SK-N-SH (cell line): ENCODE measurements at regions not wholly inside any gene's neighbourhood (a gene's known extent, or its start where the extent isn't known, plus 50 kb on each side); places are given as distances from the start of the nearest gene placed in this dataset.

Source experiments
- CTCF ChIA-PET: fragments of 300-600, 350-600 bp; formaldehyde crosslinking; extraction: SDS; loops from one replicate; lab custom pipeline; 2021; lab: Yijun Ruan, JAX
- POLR2A ChIA-PET: fragments of 350-600 bp; sonication (Branson Sonifier 250); formaldehyde crosslinking; extraction: SDS; loops from one replicate; lab custom pipeline; 2020; ENCODE audit warnings: antibody characterized with exemption, inconsistent platforms; lab: Yijun Ruan, JAX
- DNase-seq: peaks from one replicate; pipeline ENCODE4 v3.0.0; 2012
- H2AFZ ChIP-seq: fragments of 200-600 bp; sonication (generic); 2 replicates; pipeline ENCODE4 v1.8.1; 2016; ENCODE audit warnings: antibody characterized with exemption, mild to moderate bottlenecking, low read depth
- H3F3A ChIP-seq: fragments of 200-600 bp; sonication (generic); replicated peaks from 2 replicates; pipeline ENCODE3; 2016; ENCODE audit warnings: antibody characterized with exemption, mild to moderate bottlenecking; ENCODE audit not compliant: insufficient read depth
- H3K27ac ChIP-seq, 2 experiments: fragments of 200-500 bp in 1 of 2; fragments of 200-600 bp in 1 of 2; sonication (Bioruptor generic) in 1 of 2; sonication (generic), shearing (Covaris generic) in 1 of 2; 2 replicates each; pipeline versions ENCODE4 v1.5.1 to v1.6.1; 2014 to 2016; ENCODE audit warnings: low read depth in 2 of 2, inconsistent platforms in 1 of 2, low read length in 1 of 2, mild to moderate bottlenecking in 1 of 2, mixed read lengths in 1 of 2
- H3K27me3 ChIP-seq: fragments of 200-600 bp; sonication (generic), shearing (Covaris generic); 2 replicates; pipeline ENCODE4 v1.6.1; 2016; ENCODE audit warnings: mixed run types; ENCODE audit not compliant: insufficient read depth
- H3K36me3 ChIP-seq, 2 experiments: fragments of 200-500 bp in 1 of 2; fragments of 200-600 bp in 1 of 2; sonication (Bioruptor generic) in 1 of 2; sonication (generic) in 1 of 2; replicated peaks in 1 of 2; 2 replicates each; pipeline versions ENCODE3 to v1.5.1; 2014 to 2016; ENCODE audit warnings: low read length in 1 of 2, mild to moderate bottlenecking in 1 of 2; ENCODE audit not compliant: insufficient read depth in 2 of 2, control insufficient read depth in 1 of 2
- H3K4me1 ChIP-seq, 2 experiments: fragments of 200-500 bp in 1 of 2; fragments of 200-600 bp in 1 of 2; sonication (Bioruptor generic) in 1 of 2; sonication (generic), shearing (Covaris generic) in 1 of 2; 2 replicates each; pipeline versions ENCODE4 v1.5.1 to v1.6.1; 2014 to 2016; ENCODE audit warnings: low read depth in 1 of 2, low read length in 1 of 2, mixed run types in 1 of 2; ENCODE audit not compliant: insufficient read depth in 2 of 2, control insufficient read depth in 1 of 2
- H3K4me2 ChIP-seq: fragments of 200-600 bp; sonication (generic), shearing (Covaris generic); 2 replicates; pipeline ENCODE4 v1.6.1; 2017; ENCODE audit warnings: mixed run types
- H3K4me3 ChIP-seq, 2 experiments: fragments of 200-500 bp in 1 of 2; fragments of 200-600 bp in 1 of 2; sonication (Bioruptor generic) in 1 of 2; sonication (generic), shearing (Covaris generic) in 1 of 2; 2 replicates each; pipeline versions ENCODE4 v1.5.1 to v1.8.1; 2014 to 2016; ENCODE audit warnings: low read depth in 2 of 2, inconsistent platforms in 1 of 2, low read length in 1 of 2, mild to moderate bottlenecking in 1 of 2, mixed read lengths in 1 of 2, moderate library complexity in 1 of 2
- H3K79me2 ChIP-seq: fragments of 200-600 bp; sonication (generic); 2 replicates; pipeline ENCODE4 v1.8.1; 2017; ENCODE audit warnings: mild to moderate bottlenecking; ENCODE audit not compliant: insufficient read depth
- H3K9ac ChIP-seq: fragments of 200-600 bp; sonication (generic); 2 replicates; pipeline ENCODE4 v1.6.1; 2017; ENCODE audit warnings: mixed run types
- H3K9me2 ChIP-seq: fragments of 200-600 bp; sonication (generic); 2 replicates; pipeline ENCODE4 v1.6.1; 2017; ENCODE audit warnings: mixed run types
- H3K9me3 ChIP-seq: fragments of 200-600 bp; sonication (generic); 2 replicates; pipeline ENCODE4 v1.6.1; 2017; ENCODE audit warnings: mixed run types, mild to moderate bottlenecking, moderate library complexity
- H4K20me1 ChIP-seq: fragments of 200-600 bp; sonication (generic); 2 replicates; pipeline ENCODE4 v1.6.1; 2017; ENCODE audit warnings: mild to moderate bottlenecking, mixed run types; ENCODE audit not compliant: insufficient read depth
- CHD2 ChIP-seq: fragments of 150-350 bp; IDR thresholded peaks from 2 replicates; pipeline ENCODE4 v1.6.1; 2018; ENCODE audit warnings: low read length; ENCODE audit not compliant: partially characterized antibody
- EP300 ChIP-seq, 2 experiments: IDR thresholded peaks; 2 replicates each; pipeline versions ENCODE4 v1.4.0 to v1.6.1; 2012; ENCODE audit warnings: borderline replicate concordance in 1 of 2, low read depth in 1 of 2, low read length in 1 of 2
- EZH2phosphoT487 ChIP-seq: fragments of 200-600 bp; sonication (generic); IDR thresholded peaks from 2 replicates; pipeline ENCODE4 v1.6.1; 2017; ENCODE audit warnings: low read depth, mixed run types, mild to moderate bottlenecking, antibody characterized with exemption, moderate library complexity, borderline replicate concordance
- FOXM1 ChIP-seq: IDR thresholded peaks from 2 replicates; pipeline ENCODE4 v1.4.0; 2012; ENCODE audit warnings: low read depth, mild to moderate bottlenecking
- MXI1 ChIP-seq: IDR thresholded peaks from 2 replicates; pipeline ENCODE4 v1.6.1; 2012; ENCODE audit warnings: mild to moderate bottlenecking, low read depth, low read length, improper control_type of control experiment
- RAD21 ChIP-seq: IDR thresholded peaks from 2 replicates; pipeline ENCODE4 v1.6.1; 2012; ENCODE audit warnings: mild to moderate bottlenecking, low read length
- RCOR1 ChIP-seq: fragments of 150-350 bp; IDR thresholded peaks from 2 replicates; pipeline ENCODE4 v1.6.1; 2017; ENCODE audit warnings: antibody characterized with exemption, low read length
- RXRA ChIP-seq: IDR thresholded peaks from 2 replicates; pipeline ENCODE4 v1.4.0; 2012; ENCODE audit warnings: low read depth, mild to moderate bottlenecking, borderline replicate concordance
- SMC3 ChIP-seq: IDR thresholded peaks from 2 replicates; pipeline ENCODE4 v1.6.1; 2012; ENCODE audit warnings: low read depth, low read length, improper control_type of control experiment
- TAF1 ChIP-seq: IDR thresholded peaks from 2 replicates; pipeline ENCODE4 v1.6.1; 2012; ENCODE audit warnings: low read depth, mild to moderate bottlenecking, low read length, moderate library complexity, borderline replicate concordance
- TEAD4 ChIP-seq: IDR thresholded peaks from 2 replicates; pipeline ENCODE4 v1.4.0; 2012; ENCODE audit warnings: mild to moderate bottlenecking, borderline replicate concordance; ENCODE audit not compliant: insufficient read depth
- WGBS: methylation state at CpG from one replicate; pipeline ENCODE4 v1.1.6; 2017; ENCODE audit warnings: low lambda C conversion rate; 5-methylcytosine and 5-hydroxymethylcytosine counted together
- TF ChIP-seq, protein P1 (sequence below): IDR thresholded peaks from 2 replicates; pipeline ENCODE4 v1.4.0; 2012; ENCODE audit warnings: low read depth, borderline replicate concordance
- TF ChIP-seq, protein P2 (sequence below): fragments of 200-600 bp; sonication (generic); IDR thresholded peaks from 2 replicates; pipeline ENCODE4 v1.6.1; 2017; ENCODE audit warnings: antibody characterized with exemption, mild to moderate bottlenecking, moderate library complexity
- TF ChIP-seq, protein P3 (sequence below): fragments of 150-350 bp; IDR thresholded peaks from 2 replicates; pipeline ENCODE4 v1.6.1; 2017; ENCODE audit warnings: antibody characterized with exemption, low read length, low read depth, borderline replicate concordance
- TF ChIP-seq, protein P4 (sequence below): IDR thresholded peaks from 2 replicates; pipeline ENCODE4; 2012

DNA sequence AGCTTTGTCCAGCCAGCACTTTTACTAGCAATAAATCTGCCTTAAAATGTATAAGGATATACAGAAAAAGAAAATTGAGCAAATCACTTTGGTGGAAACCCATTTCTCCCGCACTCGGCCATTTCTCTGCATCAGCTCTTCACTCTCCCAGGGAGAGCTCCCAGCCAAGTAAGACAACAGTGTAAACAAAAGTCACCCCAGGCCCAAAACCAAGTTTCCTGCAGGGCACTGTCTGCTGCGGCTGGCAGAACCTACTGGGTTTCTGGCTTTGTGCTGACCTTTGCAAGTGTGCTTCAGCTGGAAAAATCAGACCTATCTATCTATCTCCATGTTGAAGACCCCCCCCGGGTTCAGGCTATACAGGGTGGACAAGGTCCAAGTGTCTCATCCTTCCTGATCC, 476.7 kb upstream of the CAMK1G start:
- H4K20me1 ChIP-seq: no peaks in the 10 kb centered on the region
- WGBS: 85% methylated on average over 4 of the region's 4 CpGs
- H3K4me1 ChIP-seq: peaks cover 12 to 29% of the 10 kb centered on the region in 2 experiments; a peak in 3 of 4 replicates
- ChIA-PET POLR2A (no interaction called here), CTCF (interaction anchor here (1.3 to 1.8 kb wide), 2 partner anchors 9 to 15 kb away, joined by 6 to 7 read pairs; no protein-coding TSS in a partner anchor)
- no peaks in the 10 kb centered on the region for H3K79me2 ChIP-seq
- H3K27me3 ChIP-seq: no peaks in the 10 kb centered on the region
- no peaks in the 10 kb centered on the region for H3K9me3 ChIP-seq
- no peak overlapping the region for H3K4me3 ChIP-seq
- H3K36me3 ChIP-seq: no peaks in the 10 kb centered on the region
- DNase-seq: no peak
- H3K9me2 ChIP-seq: no peaks in the 10 kb centered on the region
- H3F3A ChIP-seq: peaks cover 14% of the 10 kb centered on the region
- 0 out of 2 replicates have a peak overlapping the region, but pooled peaks have one; percentile 51 for H3K4me2 ChIP-seq
- H3K9ac ChIP-seq: no peak overlapping the region
- H2AFZ ChIP-seq: peak overlapping the region; percentile 61; the same call in 1 of the 2 replicates
- TF ChIP-seq TEAD4: no peak
- no peak for TF ChIP-seq CHD2
- TF ChIP-seq, protein P1, sequence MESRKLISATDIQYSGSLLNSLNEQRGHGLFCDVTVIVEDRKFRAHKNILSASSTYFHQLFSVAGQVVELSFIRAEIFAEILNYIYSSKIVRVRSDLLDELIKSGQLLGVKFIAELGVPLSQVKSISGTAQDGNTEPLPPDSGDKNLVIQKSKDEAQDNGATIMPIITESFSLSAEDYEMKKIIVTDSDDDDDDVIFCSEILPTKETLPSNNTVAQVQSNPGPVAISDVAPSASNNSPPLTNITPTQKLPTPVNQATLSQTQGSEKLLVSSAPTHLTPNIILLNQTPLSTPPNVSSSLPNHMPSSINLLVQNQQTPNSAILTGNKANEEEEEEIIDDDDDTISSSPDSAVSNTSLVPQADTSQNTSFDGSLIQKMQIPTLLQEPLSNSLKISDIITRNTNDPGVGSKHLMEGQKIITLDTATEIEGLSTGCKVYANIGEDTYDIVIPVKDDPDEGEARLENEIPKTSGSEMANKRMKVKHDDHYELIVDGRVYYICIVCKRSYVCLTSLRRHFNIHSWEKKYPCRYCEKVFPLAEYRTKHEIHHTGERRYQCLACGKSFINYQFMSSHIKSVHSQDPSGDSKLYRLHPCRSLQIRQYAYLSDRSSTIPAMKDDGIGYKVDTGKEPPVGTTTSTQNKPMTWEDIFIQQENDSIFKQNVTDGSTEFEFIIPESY: no peak
- no peak for TF ChIP-seq TAF1
- TF ChIP-seq EZH2phosphoT487: no peak
- no peak for TF ChIP-seq RCOR1
- no peak for TF ChIP-seq EP300 (IDR thresholded peaks at IDR 0.05; ENCODE audit: borderline replicate concordance in 1 of 2, low read depth in 1 of 2, low read length in 1 of 2)
- no peak for TF ChIP-seq MXI1
- TF ChIP-seq, protein P2, sequence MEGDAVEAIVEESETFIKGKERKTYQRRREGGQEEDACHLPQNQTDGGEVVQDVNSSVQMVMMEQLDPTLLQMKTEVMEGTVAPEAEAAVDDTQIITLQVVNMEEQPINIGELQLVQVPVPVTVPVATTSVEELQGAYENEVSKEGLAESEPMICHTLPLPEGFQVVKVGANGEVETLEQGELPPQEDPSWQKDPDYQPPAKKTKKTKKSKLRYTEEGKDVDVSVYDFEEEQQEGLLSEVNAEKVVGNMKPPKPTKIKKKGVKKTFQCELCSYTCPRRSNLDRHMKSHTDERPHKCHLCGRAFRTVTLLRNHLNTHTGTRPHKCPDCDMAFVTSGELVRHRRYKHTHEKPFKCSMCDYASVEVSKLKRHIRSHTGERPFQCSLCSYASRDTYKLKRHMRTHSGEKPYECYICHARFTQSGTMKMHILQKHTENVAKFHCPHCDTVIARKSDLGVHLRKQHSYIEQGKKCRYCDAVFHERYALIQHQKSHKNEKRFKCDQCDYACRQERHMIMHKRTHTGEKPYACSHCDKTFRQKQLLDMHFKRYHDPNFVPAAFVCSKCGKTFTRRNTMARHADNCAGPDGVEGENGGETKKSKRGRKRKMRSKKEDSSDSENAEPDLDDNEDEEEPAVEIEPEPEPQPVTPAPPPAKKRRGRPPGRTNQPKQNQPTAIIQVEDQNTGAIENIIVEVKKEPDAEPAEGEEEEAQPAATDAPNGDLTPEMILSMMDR: no peak
- no peak for TF ChIP-seq FOXM1
- peak overlapping the region; percentile 72 to 85; a peak in 3 of 4 replicates for H3K27ac ChIP-seq

DNA sequence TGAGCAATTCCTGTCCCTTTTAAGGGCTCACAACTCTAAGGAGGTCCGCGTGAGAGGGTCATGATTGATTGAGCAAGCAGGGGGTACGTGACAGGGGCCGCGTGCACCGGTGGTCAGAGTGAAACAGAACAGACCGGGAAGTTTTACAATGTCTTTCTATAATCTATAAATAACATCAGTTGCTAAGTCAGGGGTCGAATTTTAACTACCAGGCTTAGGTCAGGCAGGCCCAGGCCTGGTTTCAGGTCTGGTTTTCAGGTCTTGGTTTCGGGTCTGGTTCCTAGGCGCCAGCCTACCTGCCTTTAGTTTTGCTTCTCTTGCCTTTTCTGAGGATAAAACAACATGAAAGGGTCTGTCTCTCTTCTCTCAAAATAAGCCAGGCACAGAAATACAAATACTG, 476.0 kb upstream of the CAMK1G start:
- 92% methylated on average over 10 of the region's 10 CpGs for WGBS
- peaks cover 12 to 23% of the 10 kb centered on the region in 2 experiments; a peak in 3 of 4 replicates for H3K4me1 ChIP-seq
- no peaks in the 10 kb centered on the region for H3K9me3 ChIP-seq
- H3K79me2 ChIP-seq: no peaks in the 10 kb centered on the region
- no peak overlapping the region for H2AFZ ChIP-seq
- no peak for DNase-seq
- H4K20me1 ChIP-seq: no peaks in the 10 kb centered on the region
- ChIA-PET CTCF (no interaction called here), POLR2A (no interaction called here)
- H3K4me3 ChIP-seq: no peak overlapping the region
- H3F3A ChIP-seq: peaks cover 14% of the 10 kb centered on the region
- no peak overlapping the region for H3K4me2 ChIP-seq
- no peak overlapping the region for H3K9ac ChIP-seq
- no peaks in the 10 kb centered on the region for H3K9me2 ChIP-seq
- no peak overlapping the region for H3K27ac ChIP-seq
- H3K27me3 ChIP-seq: no peaks in the 10 kb centered on the region
- no peaks in the 10 kb centered on the region for H3K36me3 ChIP-seq
- TF ChIP-seq SMC3 (no peak), RAD21 (no peak), TAF1 (no peak), CHD2 (no peak), TEAD4 (no peak), RXRA (no peak)
- TF ChIP-seq, protein P2: no peak
- TF ChIP-seq, protein P1: no peak
- TF ChIP-seq, protein P3, sequence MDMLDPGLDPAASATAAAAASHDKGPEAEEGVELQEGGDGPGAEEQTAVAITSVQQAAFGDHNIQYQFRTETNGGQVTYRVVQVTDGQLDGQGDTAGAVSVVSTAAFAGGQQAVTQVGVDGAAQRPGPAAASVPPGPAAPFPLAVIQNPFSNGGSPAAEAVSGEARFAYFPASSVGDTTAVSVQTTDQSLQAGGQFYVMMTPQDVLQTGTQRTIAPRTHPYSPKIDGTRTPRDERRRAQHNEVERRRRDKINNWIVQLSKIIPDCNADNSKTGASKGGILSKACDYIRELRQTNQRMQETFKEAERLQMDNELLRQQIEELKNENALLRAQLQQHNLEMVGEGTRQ: no peak
- TF ChIP-seq, protein P4, sequence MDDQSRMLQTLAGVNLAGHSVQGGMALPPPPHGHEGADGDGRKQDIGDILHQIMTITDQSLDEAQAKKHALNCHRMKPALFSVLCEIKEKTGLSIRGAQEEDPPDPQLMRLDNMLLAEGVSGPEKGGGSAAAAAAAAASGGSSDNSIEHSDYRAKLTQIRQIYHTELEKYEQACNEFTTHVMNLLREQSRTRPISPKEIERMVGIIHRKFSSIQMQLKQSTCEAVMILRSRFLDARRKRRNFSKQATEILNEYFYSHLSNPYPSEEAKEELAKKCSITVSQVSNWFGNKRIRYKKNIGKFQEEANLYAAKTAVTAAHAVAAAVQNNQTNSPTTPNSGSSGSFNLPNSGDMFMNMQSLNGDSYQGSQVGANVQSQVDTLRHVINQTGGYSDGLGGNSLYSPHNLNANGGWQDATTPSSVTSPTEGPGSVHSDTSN: no peak
